ENCODE measurements at regions not wholly inside any gene's neighbourhood (a gene's known extent, or its start where the extent isn't known, plus 50 kb on each side); places are given as distances from the start of the nearest gene placed in this dataset.
"Not testable (repeated sequence)": the region's sequence is repeated elsewhere in the genome, so short reads cannot be mapped to it uniquely, and the experiment has no call there.

DNA sequence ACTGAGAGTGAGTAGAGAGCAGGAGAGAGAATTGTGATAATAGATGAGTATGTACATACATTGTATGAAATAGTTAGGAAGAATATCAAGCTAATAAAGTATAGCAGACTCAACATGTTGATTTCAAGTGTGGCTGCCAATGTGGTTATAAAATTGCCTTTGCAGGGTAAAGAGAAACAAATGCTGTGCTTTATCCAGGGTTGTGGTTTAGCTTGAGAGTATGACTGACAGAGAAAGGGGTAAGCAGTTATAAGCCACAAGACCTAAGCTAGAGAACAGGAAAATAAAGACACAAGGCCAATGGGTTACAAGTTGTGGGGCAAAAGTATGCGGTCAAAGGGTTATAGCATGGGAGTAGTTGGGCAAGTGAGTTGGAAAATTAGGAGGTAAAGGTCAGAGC lies 1217.5 kb downstream of the DIAPH3 start:
- DNase-seq, result no peak

GRCh38 chr13:58949646-58950045 lies 1214.1 kb downstream of the DIAPH3 start:
- no peak for DNase-seq

GRCh38 chr13:58950911-58951310 lies 1212.8 kb downstream of the DIAPH3 start:
- DNase-seq, result no peak

- DNase-seq, result no peak
Observed at GRCh38 chr13:58953638-58954037, 1210.1 kb downstream of the DIAPH3 start.

GRCh38 chr13:58955546-58956385 lies 1208.0 kb downstream of the DIAPH3 start:
- DNase-seq, result no peak

- DNase-seq, result not testable (repeated sequence)
Observed at GRCh38 chr13:58958097-58958496, 1205.6 kb downstream of the DIAPH3 start.

GRCh38 chr13:58960888-58961287 lies 1202.8 kb downstream of the DIAPH3 start:
- no peak for DNase-seq

- DNase-seq, result no peak
Observed at GRCh38 chr13:58963321-58963720, 1200.4 kb downstream of the DIAPH3 start.

DNA sequence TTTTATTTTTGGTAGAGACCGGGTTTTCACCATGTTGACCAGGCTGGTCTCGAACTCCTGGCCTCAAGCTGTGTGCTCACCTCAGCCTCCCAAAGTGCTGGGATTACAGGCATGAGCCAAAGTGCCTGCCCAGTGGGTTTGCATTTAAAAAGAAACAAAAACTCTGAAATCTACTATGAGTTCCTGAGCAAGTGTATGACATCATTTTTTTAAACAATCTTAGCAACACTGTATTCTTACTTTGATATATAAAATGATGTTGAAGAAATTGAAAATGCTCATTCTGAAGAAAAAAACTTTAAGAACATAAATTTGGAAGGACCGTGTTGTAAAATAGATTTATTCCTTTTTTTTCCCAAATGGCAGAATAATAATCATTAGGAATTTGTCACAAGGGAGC lies 1199.7 kb downstream of the DIAPH3 start:
- DNase-seq, result no peak

DNA sequence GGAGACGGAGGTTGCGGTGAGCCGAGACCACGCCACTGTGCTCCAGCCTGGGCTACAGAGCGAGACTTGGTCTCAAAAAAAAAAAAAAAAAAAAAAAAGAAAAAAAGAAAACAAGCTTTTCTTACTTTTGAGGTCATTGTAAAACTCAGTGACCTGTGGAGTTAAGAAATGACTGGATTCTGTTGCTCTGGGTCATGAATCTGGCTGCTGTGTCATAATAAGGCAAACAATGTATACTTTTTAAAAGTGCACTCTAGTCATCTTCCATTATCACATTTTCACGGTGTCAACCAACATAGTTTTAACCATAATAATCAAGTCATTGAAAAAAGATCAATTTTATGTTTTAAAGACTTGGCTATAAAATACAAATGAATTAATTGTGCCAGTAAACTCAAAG lies 1186.6 kb downstream of the DIAPH3 start:
- DNase-seq, result no peak

DNA sequence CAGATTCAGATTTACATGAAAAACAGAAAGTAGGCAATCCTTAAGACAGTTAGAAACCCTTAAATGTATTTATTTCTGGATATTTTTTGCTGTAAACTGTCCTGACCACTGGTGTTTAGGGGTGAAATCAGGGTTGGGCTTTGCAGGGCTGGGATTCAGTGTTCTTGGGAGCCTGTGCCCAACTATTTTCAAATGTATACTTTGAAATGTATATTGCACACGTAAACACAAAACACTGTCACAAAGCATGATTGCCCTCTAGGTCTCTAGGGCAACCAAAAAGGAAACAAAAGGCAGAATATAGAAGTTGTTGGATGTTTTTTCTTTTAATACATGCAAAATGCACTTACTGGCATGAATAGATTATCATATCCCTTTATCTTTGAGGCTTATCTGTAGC lies 1185.4 kb downstream of the DIAPH3 start:
- no peak for DNase-seq

GRCh38 chr13:58979851-58980250 lies 1183.9 kb downstream of the DIAPH3 start:
- no peak for DNase-seq

DNA sequence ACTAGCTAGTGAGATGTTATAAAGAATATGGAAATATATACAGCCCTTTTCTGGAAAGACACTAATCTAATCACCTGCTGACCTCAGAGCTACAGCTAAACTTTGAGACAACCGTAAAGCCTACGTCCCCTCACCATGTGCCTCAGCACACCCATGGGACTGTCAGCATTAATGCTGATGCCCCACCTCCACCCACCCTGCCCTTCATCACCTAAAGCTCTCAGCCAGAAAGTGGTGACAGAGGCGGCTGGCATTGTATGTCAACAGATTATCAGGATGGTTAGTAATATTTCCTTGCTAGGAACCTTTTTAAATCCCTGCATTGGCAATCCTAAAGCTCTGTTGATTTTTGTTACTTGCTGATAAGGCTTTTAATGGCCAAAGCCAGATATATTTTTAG lies 1177.9 kb downstream of the DIAPH3 start:
- no peak for DNase-seq

DNA sequence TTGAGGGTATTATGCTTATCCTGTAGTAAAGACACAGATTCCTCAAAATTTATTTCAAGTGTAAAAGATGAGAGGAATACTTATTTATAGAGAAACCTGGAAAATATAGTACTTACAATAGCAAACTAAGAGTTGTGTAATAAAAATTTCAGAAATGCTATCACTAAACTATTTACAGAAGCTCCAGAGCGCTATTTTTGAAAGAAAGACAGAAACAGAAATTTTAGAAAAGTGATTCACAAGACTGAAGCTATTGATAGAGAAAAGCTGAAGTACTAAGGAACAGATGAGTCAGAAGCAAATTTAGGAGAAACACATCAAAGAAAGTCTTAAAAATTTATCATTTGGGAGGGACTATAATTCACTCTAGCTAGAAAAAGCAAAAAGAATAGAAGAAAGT lies 1174.2 kb downstream of the DIAPH3 start:
- no peak for DNase-seq

DNA sequence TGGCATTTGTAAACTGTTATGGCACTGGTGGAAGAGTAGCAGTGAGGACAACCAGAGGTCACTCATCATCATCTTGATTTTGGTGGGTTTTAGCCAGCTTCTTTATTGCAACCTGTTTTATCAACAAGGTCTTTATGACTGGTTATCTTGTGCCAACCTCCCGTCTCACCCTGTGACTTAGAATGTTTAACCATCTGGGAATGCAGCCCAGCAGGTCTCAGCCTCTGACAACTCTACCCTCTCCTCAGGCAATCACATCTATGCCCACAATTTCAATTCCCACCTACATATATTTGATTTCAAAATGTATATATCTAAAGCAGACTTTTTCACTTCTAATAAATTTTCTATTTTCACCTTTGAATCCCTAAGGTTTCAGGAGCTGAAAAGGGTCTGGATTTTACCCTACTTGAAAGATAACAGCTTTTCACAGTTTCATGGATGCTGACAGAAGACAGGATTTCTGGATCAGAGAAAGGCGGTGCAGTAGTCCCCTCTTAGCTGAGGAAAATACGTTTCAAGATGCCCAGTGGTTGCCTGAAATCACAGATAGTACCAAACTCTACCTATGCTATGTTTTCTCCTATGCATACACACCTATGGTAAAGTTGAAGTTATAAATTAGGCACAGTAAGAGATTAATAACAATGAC lies 1171.8 kb downstream of the DIAPH3 start:
- DNase-seq, result no peak

- no peak for DNase-seq
Observed at GRCh38 chr13:58992478-58993042, 1171.2 kb downstream of the DIAPH3 start.

DNA sequence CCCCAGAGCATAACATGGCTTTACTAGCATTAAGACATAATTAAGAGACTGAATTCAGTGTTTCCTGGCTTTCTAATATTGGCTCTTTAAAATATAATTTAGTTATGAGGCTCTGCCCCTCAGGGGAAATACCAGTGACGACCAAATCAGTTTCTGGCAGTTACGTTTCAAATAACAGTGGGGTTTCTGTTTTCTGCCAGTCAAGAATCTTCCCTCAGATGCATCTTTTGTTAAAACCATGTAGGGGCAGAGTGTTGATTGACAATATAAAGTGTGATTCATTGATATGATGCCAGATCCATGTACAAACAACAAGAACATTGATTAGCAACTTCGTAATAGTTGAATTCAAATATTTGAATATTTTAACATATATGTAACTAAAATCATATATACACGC lies 1169.7 kb downstream of the DIAPH3 start:
- no peak for DNase-seq

- no peak for DNase-seq
Observed at GRCh38 chr13:58994777-58995176, 1169.0 kb downstream of the DIAPH3 start.

- no peak for DNase-seq
Observed at GRCh38 chr13:58998716-58999115, 1165.0 kb downstream of the DIAPH3 start.

GRCh38 chr13:58999851-59000250 lies 1163.9 kb downstream of the DIAPH3 start:
- no peak for DNase-seq

DNA sequence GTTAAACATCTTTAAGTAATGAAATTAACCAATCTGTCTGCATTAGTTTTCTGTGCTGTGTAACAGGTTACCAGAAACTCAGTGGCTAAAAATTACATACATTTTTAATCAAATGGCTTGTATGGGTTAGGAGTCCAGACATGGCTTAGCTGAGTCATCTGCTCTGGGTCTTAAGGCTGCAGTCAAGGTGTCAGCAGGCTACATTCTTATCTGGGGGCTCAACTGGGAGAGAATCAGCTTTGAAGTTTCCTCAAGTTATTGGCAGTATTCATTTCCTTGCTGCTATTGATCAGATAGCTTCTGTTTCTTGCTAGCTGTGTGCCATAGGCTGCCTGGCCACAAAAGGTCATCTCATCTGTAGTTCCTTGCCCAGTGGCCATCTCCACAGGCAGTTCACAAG lies 1163.0 kb downstream of the DIAPH3 start:
- DNase-seq, result no peak

DNA sequence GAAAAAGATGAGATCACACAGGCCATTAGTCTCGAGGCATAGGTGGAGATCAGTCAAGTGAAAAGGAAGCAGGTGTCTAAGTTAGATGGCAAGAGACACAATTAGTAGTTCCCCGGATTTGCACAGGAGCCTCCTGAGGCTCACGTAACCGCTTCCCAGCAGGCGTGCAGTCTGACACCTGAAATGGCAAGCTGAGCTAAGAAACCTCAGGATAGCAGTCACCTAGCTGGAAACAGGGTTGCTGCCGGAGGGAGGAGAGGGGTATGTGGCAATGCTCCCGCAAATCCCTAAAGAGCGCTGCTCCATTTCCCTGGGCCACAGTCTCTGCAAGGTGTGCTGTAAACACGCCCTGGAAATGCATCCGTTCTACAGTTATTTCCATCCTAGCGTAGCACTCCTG lies 1151.0 kb downstream of the DIAPH3 start:
- no peak for DNase-seq

DNA sequence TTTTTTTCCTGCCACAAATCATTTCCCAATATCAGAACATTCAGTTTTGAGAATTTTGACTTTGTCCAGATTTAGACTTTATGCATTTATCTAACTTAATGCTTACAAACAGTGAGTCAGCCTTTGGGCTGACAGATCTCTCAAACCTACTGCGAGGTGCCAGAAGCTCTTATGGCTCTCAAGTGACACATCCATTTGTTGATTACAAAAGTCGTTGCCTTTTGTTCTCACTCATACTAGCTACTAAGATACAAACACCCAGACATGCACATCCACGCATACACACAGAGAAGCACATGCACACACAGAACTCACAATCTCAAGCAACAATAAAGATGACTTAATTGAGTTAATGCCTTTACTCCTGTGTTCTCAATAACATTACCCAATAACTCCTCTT lies 1147.5 kb downstream of the DIAPH3 start:
- no peak for DNase-seq

- no peak for DNase-seq
Observed at GRCh38 chr13:59024434-59024833, 1139.3 kb downstream of the DIAPH3 start.
